A673 (cell line): ENCODE measurements at regions not wholly inside any gene's neighbourhood (a gene's known extent, or its start where the extent isn't known, plus 50 kb on each side); places are given as distances from the start of the nearest gene placed in this dataset.

Experiments used
- BruUV-seq: library from RNA; stranded (reverse); fragments of 400-500 nt; replicated peaks from 2 replicates; lab custom pipeline; 2021; lab: Mats Ljungman, UMichigan
- CTCF ChIA-PET: fragments of 300-600 bp; sonication (Branson Sonifier 250); formaldehyde crosslinking; loops from one replicate; lab custom pipeline; 2022; ENCODE audit warnings: antibody characterized with exemption; lab: Charles Lee
- POLR2A ChIA-PET: fragments of 300-600 bp; sonication (Branson Sonifier 250); formaldehyde crosslinking; loops from one replicate; lab custom pipeline; 2022; ENCODE audit warnings: antibody characterized with exemption; ENCODE audit not compliant: low non-redundant PET; lab: Charles Lee
- DNase-seq: peaks from one replicate; pipeline ENCODE4 v3.0.0-alpha.2; 2015; ENCODE audit warnings: low spot score
- H3K27ac ChIP-seq: fragments of 200-600 bp; sonication (generic); 2 replicates; pipeline ENCODE4 v1.5.1; 2016; ENCODE audit warnings: mixed run types, low read depth, mild to moderate bottlenecking, mixed read lengths, antibody characterized with exemption, low read length; ENCODE audit not compliant: poor library complexity, severe bottlenecking
- H3K27me3 ChIP-seq: fragments of 200-600 bp; sonication (generic); replicated peaks from 2 replicates; pipeline ENCODE4 v1.6.1; 2017; ENCODE audit warnings: mixed run types, low read depth, mild to moderate bottlenecking, mixed read lengths, antibody characterized with exemption, low read length; ENCODE audit not compliant: insufficient read depth, poor library complexity
- H3K36me3 ChIP-seq: fragments of 200-600 bp; sonication (generic); 2 replicates; pipeline ENCODE4 v1.6.1; 2016; ENCODE audit warnings: mixed run types, mild to moderate bottlenecking, mixed read lengths, antibody characterized with exemption, low read length; ENCODE audit not compliant: insufficient read depth, poor library complexity, severe bottlenecking
- H3K4me1 ChIP-seq: fragments of 200-600 bp; sonication (generic); 2 replicates; pipeline ENCODE4 v1.6.1; 2017; ENCODE audit warnings: mixed run types, mild to moderate bottlenecking, mixed read lengths, antibody characterized with exemption, low read length; ENCODE audit not compliant: insufficient read depth, poor library complexity, severe bottlenecking
- H3K4me3 ChIP-seq: fragments of 200-600 bp; sonication (generic); 2 replicates; pipeline ENCODE4 v1.5.1; 2016; ENCODE audit warnings: low read depth, mixed run types, mild to moderate bottlenecking, mixed read lengths, low read length; ENCODE audit not compliant: poor library complexity, severe bottlenecking
- H3K9me3 ChIP-seq: fragments of 200-600 bp; sonication (generic); 2 replicates; pipeline ENCODE4 v1.6.1; 2016; ENCODE audit warnings: mixed run types, low read depth, mild to moderate bottlenecking, mixed read lengths, antibody characterized with exemption, low read length; ENCODE audit not compliant: poor library complexity, severe bottlenecking
- CTCF ChIP-seq: fragments of 300-800, 200-600 bp; sonication (generic); conservative IDR thresholded peaks from 2 replicates; pipeline ENCODE4 v1.5.1; 2017; ENCODE audit warnings: low read depth, mild to moderate bottlenecking, antibody characterized with exemption, low read length, moderate library complexity, mixed read lengths
- EZH2 ChIP-seq: fragments of 200-600 bp; sonication (generic); IDR thresholded peaks from 2 replicates; pipeline ENCODE4 v1.6.1; 2017; ENCODE audit warnings: borderline replicate concordance, low read depth, mild to moderate bottlenecking, mixed read lengths, antibody characterized with exemption, low read length; ENCODE audit not compliant: poor library complexity, severe bottlenecking
- intact Hi-C: fragments of 100-400 bp; cut with micrococcal nuclease; formaldehyde crosslinking; loops from one replicate; pipeline ENCODE4 v1.10.0; 2022; ENCODE audit not compliant: unreplicated experiment

GRCh38 chr22:48734359-48734758, 1093.3 kb downstream of the BRD1 start:
- no peaks in the 10 kb centered on the region for H3K36me3 ChIP-seq
- POLR2A ChIA-PET, result no interaction called here
- no peak for TF ChIP-seq CTCF
- TF ChIP-seq EZH2, result no peak
- H3K27me3 ChIP-seq, result no peaks in the 10 kb centered on the region
- DNase-seq, result no peak
- no TSS peak for BruUV-seq
- H3K4me3 ChIP-seq, result no peak overlapping the region
- H3K27ac ChIP-seq, result no peak overlapping the region
- H3K4me1 ChIP-seq, result no peaks in the 10 kb centered on the region
- CTCF ChIA-PET, result no interaction called here
- no peaks in the 10 kb centered on the region for H3K9me3 ChIP-seq
- intact Hi-C loops, result no loop called here

- ChIA-PET CTCF (no interaction called here), POLR2A (no interaction called here)
- no peaks in the 10 kb centered on the region for H3K36me3 ChIP-seq
- TF ChIP-seq EZH2 (no peak), CTCF (no peak)
- no peak overlapping the region for H3K27ac ChIP-seq
- H3K4me1 ChIP-seq, result no peaks in the 10 kb centered on the region
- H3K9me3 ChIP-seq, result peaks cover 9% of the 10 kb centered on the region
- no peak for DNase-seq
- H3K4me3 ChIP-seq, result no peak overlapping the region
- intact Hi-C loops, result no loop called here
- no peaks in the 10 kb centered on the region for H3K27me3 ChIP-seq
- no TSS peak for BruUV-seq
These were observed 1098.0 kb downstream of the BRD1 start for GRCh38 chr22:48729499-48730171.

DNA sequence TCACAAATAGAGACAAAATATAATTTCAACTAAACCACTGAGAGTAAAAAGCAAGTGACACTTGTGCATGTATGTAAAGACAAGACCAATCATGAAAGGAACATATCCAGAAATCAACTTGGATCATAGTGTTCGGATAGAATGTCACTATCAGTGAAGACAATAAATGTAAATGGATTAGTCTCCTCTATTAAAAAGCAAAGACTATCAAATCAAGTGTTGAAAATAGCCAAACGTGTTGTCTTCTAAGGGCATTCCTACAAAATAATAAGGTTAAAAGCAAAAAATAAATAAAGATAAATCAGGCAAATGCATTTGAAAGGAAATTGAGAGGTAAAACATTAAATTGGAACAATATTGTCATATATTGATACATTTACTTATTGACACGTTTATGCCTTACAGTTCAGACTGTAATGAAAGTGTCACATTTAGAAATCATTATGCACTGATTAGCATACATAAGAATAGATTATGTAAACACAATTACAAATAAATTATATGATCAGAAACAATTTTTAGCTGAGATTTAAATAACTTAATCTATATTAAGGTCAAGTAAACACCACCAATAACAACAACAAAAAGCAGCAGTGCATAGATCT, 1100.1 kb downstream of the BRD1 start:
- no peaks in the 10 kb centered on the region for H3K4me1 ChIP-seq
- H3K4me3 ChIP-seq, result no peak overlapping the region
- no peaks in the 10 kb centered on the region for H3K36me3 ChIP-seq
- ChIA-PET POLR2A (no interaction called here), CTCF (no interaction called here)
- intact Hi-C loops, result no loop called here
- TF ChIP-seq EZH2, result no peak
- no peak for TF ChIP-seq CTCF
- DNase-seq, result no peak
- BruUV-seq, result no TSS peak
- no peaks in the 10 kb centered on the region for H3K27me3 ChIP-seq
- H3K9me3 ChIP-seq, result peaks cover 9% of the 10 kb centered on the region
- H3K27ac ChIP-seq, result no peak overlapping the region
